ENCODE measurements at regions not wholly inside any gene's neighbourhood (a gene's known extent, or its start where the extent isn't known, plus 50 kb on each side); places are given as distances from the start of the nearest gene placed in this dataset.
"Not testable (repeated sequence)": the region's sequence is repeated elsewhere in the genome, so short reads cannot be mapped to it uniquely, and the experiment has no call there.

DNA sequence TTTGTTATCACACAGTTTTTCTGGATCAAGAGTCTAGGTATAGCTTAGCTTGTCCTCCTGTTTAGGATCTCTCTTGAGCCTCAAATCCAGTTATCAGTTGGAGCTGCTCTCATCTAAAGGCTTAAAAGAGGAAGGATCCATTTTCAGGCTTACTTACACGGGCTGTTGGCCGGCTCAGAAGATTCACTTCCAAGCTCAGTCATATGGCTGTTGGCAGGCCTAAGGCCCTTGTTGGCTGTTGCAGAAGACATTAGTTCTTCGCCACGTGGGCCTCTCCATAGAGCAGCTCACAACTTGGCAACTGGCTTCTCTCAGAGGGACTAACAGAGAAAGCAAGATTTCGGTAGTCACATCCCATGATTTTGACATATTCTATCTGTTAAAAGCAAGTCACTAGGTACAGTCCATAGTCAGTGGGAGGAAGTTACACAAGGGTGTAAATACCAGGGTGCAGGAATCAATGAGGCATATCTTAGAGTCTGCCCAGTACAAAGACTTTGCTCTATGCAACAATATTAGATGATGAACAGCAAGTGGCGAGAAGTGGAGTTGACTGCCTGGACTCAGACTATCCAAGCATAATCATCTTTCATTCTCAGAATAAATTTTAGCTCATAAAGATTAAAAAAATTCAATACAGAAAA is 280.1 kb upstream of the MBL2 start:
- H3K36me3 Mint-ChIP-seq (ENCODE audit: low read depth): no peaks in the 10 kb centered on the region

DNA sequence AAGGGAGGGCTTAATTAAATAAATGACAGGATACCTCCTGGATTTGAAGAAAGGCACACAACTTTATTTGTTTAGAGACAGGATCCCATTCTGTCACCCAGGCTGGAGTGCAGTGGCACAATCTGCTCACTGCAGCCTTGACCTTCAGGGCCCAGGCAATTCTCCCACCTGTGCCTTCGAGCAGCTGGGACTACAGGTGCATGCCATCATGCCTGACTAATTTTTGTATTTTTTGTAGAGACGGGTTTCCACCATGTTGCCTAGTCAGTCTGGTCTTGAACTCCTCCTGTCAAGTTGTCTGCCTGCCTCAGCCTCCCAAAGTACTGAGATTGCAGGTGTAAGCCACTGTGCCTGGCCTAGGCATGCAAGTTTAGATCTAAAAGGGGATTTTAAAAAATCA is 272.7 kb upstream of the MBL2 start:
- Mint-ChIP-seq H3K4me1 (no peaks in the 10 kb centered on the region), H3K27me3 (ENCODE audit: low read depth) (no peaks in the 10 kb centered on the region), H3K27ac (ENCODE audit: unreplicated experiment) (no peak overlapping the region), H3K9me3 (no peaks in the 10 kb centered on the region), H3K36me3 (ENCODE audit: low read depth) (no peaks in the 10 kb centered on the region), H3K4me3 (no peak overlapping the region)
- TF ChIP-seq, protein P1, sequence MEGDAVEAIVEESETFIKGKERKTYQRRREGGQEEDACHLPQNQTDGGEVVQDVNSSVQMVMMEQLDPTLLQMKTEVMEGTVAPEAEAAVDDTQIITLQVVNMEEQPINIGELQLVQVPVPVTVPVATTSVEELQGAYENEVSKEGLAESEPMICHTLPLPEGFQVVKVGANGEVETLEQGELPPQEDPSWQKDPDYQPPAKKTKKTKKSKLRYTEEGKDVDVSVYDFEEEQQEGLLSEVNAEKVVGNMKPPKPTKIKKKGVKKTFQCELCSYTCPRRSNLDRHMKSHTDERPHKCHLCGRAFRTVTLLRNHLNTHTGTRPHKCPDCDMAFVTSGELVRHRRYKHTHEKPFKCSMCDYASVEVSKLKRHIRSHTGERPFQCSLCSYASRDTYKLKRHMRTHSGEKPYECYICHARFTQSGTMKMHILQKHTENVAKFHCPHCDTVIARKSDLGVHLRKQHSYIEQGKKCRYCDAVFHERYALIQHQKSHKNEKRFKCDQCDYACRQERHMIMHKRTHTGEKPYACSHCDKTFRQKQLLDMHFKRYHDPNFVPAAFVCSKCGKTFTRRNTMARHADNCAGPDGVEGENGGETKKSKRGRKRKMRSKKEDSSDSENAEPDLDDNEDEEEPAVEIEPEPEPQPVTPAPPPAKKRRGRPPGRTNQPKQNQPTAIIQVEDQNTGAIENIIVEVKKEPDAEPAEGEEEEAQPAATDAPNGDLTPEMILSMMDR (conservative IDR thresholded peaks at IDR 0.05): no peak
- no peak for DNase-seq (ENCODE audit: low read depth, low spot score)

More for the DNA sequence above, 280.1 kb upstream of the MBL2 start:
- no peaks in the 10 kb centered on the region for H3K9me3 Mint-ChIP-seq
- no peaks in the 10 kb centered on the region for H3K4me1 Mint-ChIP-seq
- no peak overlapping the region for H3K27ac Mint-ChIP-seq (ENCODE audit: unreplicated experiment)
- no peak for DNase-seq (ENCODE audit: low read depth, low spot score)
- no peak overlapping the region for H3K4me3 Mint-ChIP-seq
- H3K27me3 Mint-ChIP-seq (ENCODE audit: low read depth): no peaks in the 10 kb centered on the region
- TF ChIP-seq, protein P1 (conservative IDR thresholded peaks at IDR 0.05): no peak

DNA sequence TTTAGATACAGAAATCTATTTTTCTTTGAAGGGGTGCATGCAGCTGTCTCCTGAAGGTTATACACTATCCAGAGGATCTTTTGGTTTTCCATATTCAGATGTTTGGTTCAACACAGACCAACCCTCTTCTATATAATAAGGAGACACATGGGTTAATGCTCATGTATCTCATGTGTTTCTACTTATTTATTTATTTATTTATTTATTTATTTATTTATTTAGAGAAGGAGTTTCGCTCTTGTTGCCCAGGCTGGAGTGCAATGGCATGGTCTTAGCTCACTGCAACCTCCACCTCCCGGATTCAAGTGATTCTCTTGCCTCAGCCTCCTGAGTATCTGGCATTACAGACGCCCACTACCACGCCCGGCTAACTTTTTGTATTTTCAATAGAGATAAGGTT is 263.2 kb upstream of the MBL2 start:
- not testable (repeated sequence) for H3K27me3 Mint-ChIP-seq (ENCODE audit: low read depth); H3K9me3 Mint-ChIP-seq; H3K27ac Mint-ChIP-seq (ENCODE audit: unreplicated experiment); DNase-seq (ENCODE audit: low read depth, low spot score); H3K4me1 Mint-ChIP-seq; H3K4me3 Mint-ChIP-seq; H3K36me3 Mint-ChIP-seq (ENCODE audit: low read depth)

DNA sequence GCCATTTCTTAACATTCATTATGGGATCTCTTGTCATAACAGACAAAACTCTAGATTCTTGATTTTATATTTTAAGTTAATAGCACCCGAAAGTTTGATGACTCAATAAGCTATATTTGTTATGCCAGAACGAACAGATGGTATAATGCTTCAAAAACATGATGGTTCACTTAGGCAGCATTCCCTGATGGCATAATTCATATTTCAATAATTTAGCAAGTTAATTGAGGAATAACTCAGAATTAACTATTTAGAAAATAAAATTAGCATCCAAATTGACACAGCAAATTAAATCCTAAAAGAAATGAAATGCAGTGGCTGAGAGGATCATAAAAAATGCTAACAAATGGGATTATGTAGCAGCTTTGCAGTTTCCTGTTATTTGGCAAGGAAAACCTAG is 260.8 kb upstream of the MBL2 start:
- no peaks in the 10 kb centered on the region for H3K36me3 Mint-ChIP-seq (ENCODE audit: low read depth)
- no peak for DNase-seq (ENCODE audit: low read depth, low spot score)
- no peaks in the 10 kb centered on the region for H3K9me3 Mint-ChIP-seq
- no peak overlapping the region for H3K4me3 Mint-ChIP-seq
- TF ChIP-seq, protein P1 (conservative IDR thresholded peaks at IDR 0.05): no peak
- H3K27me3 Mint-ChIP-seq (ENCODE audit: low read depth): no peaks in the 10 kb centered on the region
- no peak overlapping the region for H3K27ac Mint-ChIP-seq (ENCODE audit: unreplicated experiment)
- H3K4me1 Mint-ChIP-seq: peaks cover 11% of the 10 kb centered on the region

DNA sequence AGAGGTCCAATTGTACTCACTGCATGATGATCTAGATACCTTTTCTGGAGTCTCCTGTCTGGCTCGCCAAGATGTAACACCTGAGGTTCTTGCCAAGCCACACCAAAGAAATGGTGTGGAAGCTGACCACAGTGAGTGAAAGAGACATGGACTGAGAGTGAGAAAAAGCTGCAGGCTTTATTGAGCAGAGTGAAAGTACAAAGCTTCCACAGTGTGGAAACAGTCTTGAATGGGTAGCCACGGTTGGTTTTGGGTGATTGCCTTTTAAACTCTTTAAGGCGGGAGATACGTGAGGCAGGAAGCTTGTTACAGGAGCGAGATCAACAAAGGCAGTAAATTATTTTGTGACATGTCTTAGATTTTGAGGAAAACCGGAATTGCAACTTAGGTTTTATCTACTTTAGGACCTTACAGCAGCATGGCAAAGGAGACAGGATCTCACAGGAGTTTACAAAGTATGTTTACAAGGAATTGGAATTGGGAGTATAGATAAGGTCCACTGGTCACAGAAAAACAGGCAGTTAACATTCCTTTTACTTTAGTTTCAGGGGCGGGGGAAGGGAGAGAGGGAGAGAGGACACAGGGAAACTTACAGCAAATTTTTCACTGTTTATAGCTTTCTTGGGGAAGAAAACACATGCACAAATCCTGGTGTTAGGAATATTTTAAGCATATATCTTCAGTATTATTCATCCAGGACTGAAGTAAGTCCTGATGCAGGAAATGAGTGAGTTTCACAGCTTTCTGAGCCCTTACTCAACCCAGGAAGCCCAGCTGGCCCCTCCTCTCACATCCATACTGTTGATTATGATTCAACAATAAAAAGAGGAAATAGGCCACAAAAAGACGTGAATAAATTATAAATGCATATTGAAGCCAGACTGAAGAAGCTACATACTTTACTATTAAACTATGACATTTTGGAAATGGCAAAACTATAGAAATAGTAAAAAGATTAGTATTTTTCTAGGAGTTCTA is 257.6 kb upstream of the MBL2 start:
- H3K27me3 Mint-ChIP-seq (ENCODE audit: low read depth); DNase-seq (ENCODE audit: low read depth, low spot score); H3K4me3 Mint-ChIP-seq; H3K36me3 Mint-ChIP-seq (ENCODE audit: low read depth); H3K9me3 Mint-ChIP-seq: not testable (repeated sequence)
- Mint-ChIP-seq H3K27ac (ENCODE audit: unreplicated experiment) (peak overlapping the region; percentile 60), H3K4me1 (peaks cover 14% of the 10 kb centered on the region)

DNA sequence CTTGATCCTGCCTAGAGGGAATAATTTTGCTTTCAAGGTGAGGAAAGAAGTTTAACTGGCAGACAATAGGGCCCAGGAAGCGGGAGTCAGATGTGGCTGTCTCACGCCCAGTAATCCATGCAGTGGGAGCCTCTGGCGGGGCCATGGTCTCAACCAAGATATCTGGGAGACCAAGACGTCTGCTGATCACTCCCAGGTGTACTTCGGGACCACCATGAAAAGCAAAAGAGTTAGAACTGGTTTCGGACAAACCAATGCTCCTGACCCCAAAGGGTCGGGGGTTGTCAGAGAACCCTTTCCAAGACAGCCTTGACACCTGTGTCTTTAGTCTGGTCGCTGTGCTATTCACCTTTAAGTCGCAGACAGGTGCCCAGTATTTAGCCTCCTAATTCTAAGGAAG is 256.9 kb upstream of the MBL2 start:
- no peak overlapping the region for H3K4me3 Mint-ChIP-seq
- no peaks in the 10 kb centered on the region for H3K27me3 Mint-ChIP-seq (ENCODE audit: low read depth)
- H3K4me1 Mint-ChIP-seq: peaks cover 18% of the 10 kb centered on the region
- no peaks in the 10 kb centered on the region for H3K9me3 Mint-ChIP-seq
- DNase-seq (ENCODE audit: low read depth, low spot score): no peak
- peak overlapping the region; percentile 60 for H3K27ac Mint-ChIP-seq (ENCODE audit: unreplicated experiment)
- no peaks in the 10 kb centered on the region for H3K36me3 Mint-ChIP-seq (ENCODE audit: low read depth)
- TF ChIP-seq, protein P1 (conservative IDR thresholded peaks at IDR 0.05): no peak

DNA sequence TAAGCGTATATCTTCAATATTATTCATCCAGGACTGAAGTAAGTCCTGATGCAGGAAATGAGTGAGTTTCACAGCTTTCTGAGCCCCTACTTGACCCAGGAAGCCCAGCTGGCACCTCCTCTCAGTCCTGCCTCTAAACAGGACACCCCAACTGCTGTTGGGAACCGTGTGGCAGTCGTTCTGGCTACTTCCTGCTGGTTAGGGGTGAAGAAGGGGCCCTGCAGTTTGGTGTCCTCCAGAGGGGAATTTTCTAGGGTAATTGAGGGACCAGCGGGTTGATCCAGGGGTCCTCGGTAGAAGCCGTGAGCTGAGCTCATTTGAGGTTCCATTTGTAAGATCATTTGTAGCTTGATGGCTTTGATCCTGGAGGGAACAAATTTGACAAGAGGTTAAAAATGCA is 253.2 kb upstream of the MBL2 start:
- H3K9me3 Mint-ChIP-seq; H3K4me3 Mint-ChIP-seq; DNase-seq (ENCODE audit: low read depth, low spot score); H3K36me3 Mint-ChIP-seq (ENCODE audit: low read depth); H3K27ac Mint-ChIP-seq (ENCODE audit: unreplicated experiment); H3K27me3 Mint-ChIP-seq (ENCODE audit: low read depth): not testable (repeated sequence)
- H3K4me1 Mint-ChIP-seq: peaks cover 18% of the 10 kb centered on the region

All from neural crest cell (in vitro differentiated cells).